HL-60 (cell line): ENCODE measurements at regions not wholly inside any gene's neighbourhood (a gene's known extent, or its start where the extent isn't known, plus 50 kb on each side); places are given as distances from the start of the nearest gene placed in this dataset.

Experiments
- DNase-seq, 2 experiments: peaks; one replicate each; pipeline ENCODE4 v3.0.0-alpha.2; 2010 to 2020; ENCODE audit warnings: low read depth in 1 of 2, low spot score in 1 of 2
- H3K27ac ChIP-seq: fragments of 250-450 bp; sonication (Bioruptor Pico); replicated peaks from 2 replicates; pipeline ENCODE4 v1.5.1; 2020; ENCODE audit warnings: mild to moderate bottlenecking, moderate library complexity
- H3K27me3 ChIP-seq: fragments of 250-450 bp; sonication (Bioruptor Pico); 2 replicates; pipeline ENCODE4 v1.5.1; 2021; ENCODE audit warnings: mild to moderate bottlenecking, moderate library complexity; ENCODE audit not compliant: insufficient read depth, poor library complexity, severe bottlenecking
- H3K4me3 ChIP-seq: replicated peaks from 2 replicates; pipeline ENCODE4 v1.5.1; 2011; ENCODE audit warnings: mild to moderate bottlenecking, control low read depth, low read length; ENCODE audit not compliant: insufficient read depth
- GABPA ChIP-seq: IDR thresholded peaks from 2 replicates; pipeline ENCODE4 v1.6.1; 2012; ENCODE audit warnings: low read depth
- POLR2AphosphoS5 ChIP-seq: IDR thresholded peaks from 2 replicates; pipeline ENCODE4 v1.6.1; 2012; ENCODE audit warnings: low read depth
- SPI1 ChIP-seq: IDR thresholded peaks from 2 replicates; pipeline ENCODE4 v1.6.1; 2012; ENCODE audit warnings: low read depth, mild to moderate bottlenecking, borderline replicate concordance
- TF ChIP-seq, protein P1 (sequence below): IDR thresholded peaks from one replicate; pipeline ENCODE4 v1.5.1; 2011; ENCODE audit warnings: low read length, control low read depth, inconsistent platforms; ENCODE audit not compliant: insufficient read depth
- TF ChIP-seq, protein P2 (sequence below): IDR thresholded peaks from 2 replicates; pipeline ENCODE4 v1.6.1; 2012; ENCODE audit warnings: low read depth; ENCODE audit not compliant: insufficient replicate concordance

DNA sequence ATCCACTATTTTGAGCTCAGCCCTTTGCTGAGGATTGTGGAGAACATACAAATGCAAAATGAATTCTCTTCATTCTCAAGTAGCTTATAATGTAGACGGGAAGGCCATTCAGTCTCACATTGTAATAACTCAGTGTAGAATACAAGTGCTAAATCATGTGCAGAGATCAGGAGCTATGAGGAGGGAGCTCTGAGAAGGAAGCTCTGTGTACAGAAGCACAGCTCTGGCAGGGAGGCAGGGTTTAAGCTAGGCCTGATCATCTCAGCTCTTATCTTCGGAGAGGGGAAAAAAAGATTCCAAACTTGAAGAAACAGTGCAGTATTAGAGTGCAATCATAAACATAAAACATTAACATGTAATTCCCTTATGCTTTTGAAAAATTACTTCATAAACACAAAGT lies 291.1 kb upstream of the SKOR2 start:
- Histone ChIP-seq H3K27ac (no peak overlapping the region), H3K4me3 (no peak overlapping the region), H3K27me3 (peaks cover 10% of the 10 kb centered on the region)
- no peak for DNase-seq
- TF ChIP-seq, protein P1, sequence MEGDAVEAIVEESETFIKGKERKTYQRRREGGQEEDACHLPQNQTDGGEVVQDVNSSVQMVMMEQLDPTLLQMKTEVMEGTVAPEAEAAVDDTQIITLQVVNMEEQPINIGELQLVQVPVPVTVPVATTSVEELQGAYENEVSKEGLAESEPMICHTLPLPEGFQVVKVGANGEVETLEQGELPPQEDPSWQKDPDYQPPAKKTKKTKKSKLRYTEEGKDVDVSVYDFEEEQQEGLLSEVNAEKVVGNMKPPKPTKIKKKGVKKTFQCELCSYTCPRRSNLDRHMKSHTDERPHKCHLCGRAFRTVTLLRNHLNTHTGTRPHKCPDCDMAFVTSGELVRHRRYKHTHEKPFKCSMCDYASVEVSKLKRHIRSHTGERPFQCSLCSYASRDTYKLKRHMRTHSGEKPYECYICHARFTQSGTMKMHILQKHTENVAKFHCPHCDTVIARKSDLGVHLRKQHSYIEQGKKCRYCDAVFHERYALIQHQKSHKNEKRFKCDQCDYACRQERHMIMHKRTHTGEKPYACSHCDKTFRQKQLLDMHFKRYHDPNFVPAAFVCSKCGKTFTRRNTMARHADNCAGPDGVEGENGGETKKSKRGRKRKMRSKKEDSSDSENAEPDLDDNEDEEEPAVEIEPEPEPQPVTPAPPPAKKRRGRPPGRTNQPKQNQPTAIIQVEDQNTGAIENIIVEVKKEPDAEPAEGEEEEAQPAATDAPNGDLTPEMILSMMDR = no peak
- TF ChIP-seq, protein P2, sequence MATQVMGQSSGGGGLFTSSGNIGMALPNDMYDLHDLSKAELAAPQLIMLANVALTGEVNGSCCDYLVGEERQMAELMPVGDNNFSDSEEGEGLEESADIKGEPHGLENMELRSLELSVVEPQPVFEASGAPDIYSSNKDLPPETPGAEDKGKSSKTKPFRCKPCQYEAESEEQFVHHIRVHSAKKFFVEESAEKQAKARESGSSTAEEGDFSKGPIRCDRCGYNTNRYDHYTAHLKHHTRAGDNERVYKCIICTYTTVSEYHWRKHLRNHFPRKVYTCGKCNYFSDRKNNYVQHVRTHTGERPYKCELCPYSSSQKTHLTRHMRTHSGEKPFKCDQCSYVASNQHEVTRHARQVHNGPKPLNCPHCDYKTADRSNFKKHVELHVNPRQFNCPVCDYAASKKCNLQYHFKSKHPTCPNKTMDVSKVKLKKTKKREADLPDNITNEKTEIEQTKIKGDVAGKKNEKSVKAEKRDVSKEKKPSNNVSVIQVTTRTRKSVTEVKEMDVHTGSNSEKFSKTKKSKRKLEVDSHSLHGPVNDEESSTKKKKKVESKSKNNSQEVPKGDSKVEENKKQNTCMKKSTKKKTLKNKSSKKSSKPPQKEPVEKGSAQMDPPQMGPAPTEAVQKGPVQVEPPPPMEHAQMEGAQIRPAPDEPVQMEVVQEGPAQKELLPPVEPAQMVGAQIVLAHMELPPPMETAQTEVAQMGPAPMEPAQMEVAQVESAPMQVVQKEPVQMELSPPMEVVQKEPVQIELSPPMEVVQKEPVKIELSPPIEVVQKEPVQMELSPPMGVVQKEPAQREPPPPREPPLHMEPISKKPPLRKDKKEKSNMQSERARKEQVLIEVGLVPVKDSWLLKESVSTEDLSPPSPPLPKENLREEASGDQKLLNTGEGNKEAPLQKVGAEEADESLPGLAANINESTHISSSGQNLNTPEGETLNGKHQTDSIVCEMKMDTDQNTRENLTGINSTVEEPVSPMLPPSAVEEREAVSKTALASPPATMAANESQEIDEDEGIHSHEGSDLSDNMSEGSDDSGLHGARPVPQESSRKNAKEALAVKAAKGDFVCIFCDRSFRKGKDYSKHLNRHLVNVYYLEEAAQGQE = no peak
- TF ChIP-seq GABPA (no peak), POLR2AphosphoS5 (no peak), SPI1 (no peak)

DNA sequence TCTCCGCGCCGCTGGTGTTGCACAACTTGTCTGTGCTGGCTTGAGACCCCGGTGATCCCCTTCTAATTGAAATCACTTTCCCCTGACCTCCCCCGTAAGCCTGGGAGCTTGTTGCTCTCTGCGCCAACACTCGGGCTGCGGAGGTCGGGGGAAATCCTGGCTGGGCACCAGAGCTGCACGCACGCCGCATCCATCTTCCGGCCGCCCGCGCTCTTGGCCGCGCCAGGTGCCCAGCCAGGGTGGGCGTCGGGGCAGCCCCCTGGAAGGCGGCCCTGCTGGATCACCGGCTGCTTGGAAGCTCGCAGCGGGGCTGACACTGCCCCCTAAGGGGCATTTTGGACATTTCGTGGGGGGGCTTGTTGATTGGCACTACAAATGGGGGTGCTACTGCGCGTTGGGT lies 280.3 kb upstream of the SKOR2 start:
- H3K27me3 ChIP-seq = peaks cover 8% of the 10 kb centered on the region
- TF ChIP-seq, protein P2 = no peak
- TF ChIP-seq, protein P1 = no peak
- TF ChIP-seq POLR2AphosphoS5 (no peak), GABPA (no peak), SPI1 (no peak)
- no peak overlapping the region for H3K27ac ChIP-seq
- no peak overlapping the region for H3K4me3 ChIP-seq
- no peak for DNase-seq

DNA sequence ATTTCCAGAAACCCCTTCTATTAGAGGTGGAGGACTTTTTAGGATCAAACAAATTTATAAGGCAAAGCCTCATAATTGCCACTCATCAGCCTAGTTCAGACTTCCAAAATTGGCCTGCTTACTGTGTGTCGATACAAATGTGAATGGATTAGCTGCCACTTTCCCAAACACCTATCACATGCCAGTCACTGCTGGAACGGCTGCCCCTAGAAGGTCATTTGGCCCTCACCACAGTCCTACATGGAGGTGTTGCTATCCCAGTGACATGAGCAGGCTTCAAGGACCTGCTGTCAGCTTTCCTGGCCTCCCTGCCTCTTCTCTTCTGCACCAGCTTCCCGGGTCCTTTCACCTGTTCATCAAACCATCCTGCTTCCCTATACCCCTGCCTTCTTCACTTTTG lies 279.2 kb upstream of the SKOR2 start:
- no peak overlapping the region for H3K4me3 ChIP-seq
- no peak overlapping the region for H3K27ac ChIP-seq
- TF ChIP-seq, protein P2 = no peak
- TF ChIP-seq, protein P1 = no peak
- no peak for TF ChIP-seq SPI1
- no peak for TF ChIP-seq POLR2AphosphoS5
- no peak for TF ChIP-seq GABPA
- H3K27me3 ChIP-seq = peaks cover 6% of the 10 kb centered on the region
- DNase-seq = no peak
